Lung (tissue), 11 donors: ENCODE measurements at regions not wholly inside any gene's neighbourhood (a gene's known extent, or its start where the extent isn't known, plus 50 kb on each side); places are given as distances from the start of the nearest gene placed in this dataset.

Source experiments
- ATAC-seq: fragments of 200-7000 bp; cut with Tn5 transposase; one replicate; pipeline ENCODE4 v1.9.1; 2020; ENCODE audit warnings: moderate number of reproducible peaks; ENCODE audit not compliant: insufficient read depth, low FRiP score
- DNase-seq, 3 donors: peaks; one replicate each; pipeline ENCODE4 v3.0.0-alpha.2; 2013 to 2017
- H3K27ac ChIP-seq, 2 donors: one replicate each; pipeline ENCODE4 v1.5.1; 2013; ENCODE audit warnings: mild to moderate bottlenecking in 2 of 2, moderate library complexity in 2 of 2, control low read depth in 1 of 2, inconsistent platforms in 1 of 2, low read depth in 1 of 2, low read length in 1 of 2
- H3K27me3 ChIP-seq, 3 donors: one replicate each; pipeline ENCODE4 v1.5.1; 2013; ENCODE audit warnings: low read length in 2 of 3; ENCODE audit not compliant: control insufficient read depth in 3 of 3, insufficient read depth in 3 of 3
- H3K36me3 ChIP-seq, 4 donors: one replicate each; pipeline ENCODE4 v1.5.1; 2013; ENCODE audit warnings: low read length in 4 of 4, mild to moderate bottlenecking in 1 of 4, moderate library complexity in 1 of 4; ENCODE audit not compliant: control insufficient read depth in 4 of 4, insufficient read depth in 4 of 4
- H3K4me1 ChIP-seq, 5 donors: one replicate each; pipeline ENCODE4 v1.5.1; 2013; ENCODE audit warnings: low read length in 5 of 5, mild to moderate bottlenecking in 2 of 5, moderate library complexity in 1 of 5; ENCODE audit not compliant: control insufficient read depth in 5 of 5, insufficient read depth in 5 of 5
- H3K4me3 ChIP-seq: one replicate; pipeline ENCODE4 v1.5.1; 2013; ENCODE audit warnings: mild to moderate bottlenecking, control low read depth, moderate library complexity
- H3K9ac ChIP-seq, 2 donors: one replicate each; pipeline ENCODE4 v1.5.1; 2013; ENCODE audit warnings: low read length in 2 of 2, control low read depth in 1 of 2; ENCODE audit not compliant: insufficient read depth in 1 of 2
- H3K9me3 ChIP-seq, 4 donors: one replicate each; pipeline ENCODE4 v1.5.1; 2013; ENCODE audit warnings: low read length in 3 of 4, mild to moderate bottlenecking in 1 of 4, moderate library complexity in 1 of 4; ENCODE audit not compliant: control insufficient read depth in 4 of 4, insufficient read depth in 3 of 4
- CTCF ChIP-seq: IDR thresholded peaks from 2 replicates; pipeline ENCODE4 v1.5.1; 2012; ENCODE audit warnings: mild to moderate bottlenecking; ENCODE audit errors: control extremely low read depth, extremely low read depth
- WGBS, 2 donors: extraction: QIAGEN DNeasy Blood & Tissue Kit; methylation state at CpG; one replicate each; pipeline ENCODE4 v1.1.7; 2013; 5-methylcytosine and 5-hydroxymethylcytosine counted together
- donor health status: control.
- donor health status: control.
- donor health status: Bipolar disorder and iron deficiency.
- donor health status: healthy.
- donor health status: DM: yes; HTN: yes; CAD: no.

- 20 to 26% methylated on average over 2 of the region's 2 CpGs for WGBS, 2 donors
- ATAC-seq, result no peak
Observed at GRCh38 chr11:92137747-92138146, 86.9 kb upstream of the FAT3 start.

GRCh38 chr11:92136797-92137196 lies 87.8 kb upstream of the FAT3 start:
- no peaks in the 10 kb centered on the region for H3K36me3 ChIP-seq
- 72 to 81% methylated on average over 2 of the region's 2 CpGs for WGBS, 2 donors
- H3K9me3 ChIP-seq, result peaks cover 0 to 2% (median 0%) of the 10 kb centered on the region in 4 donors
- TF ChIP-seq CTCF, result no peak
- no peaks in the 10 kb centered on the region for H3K27me3 ChIP-seq
- H3K27ac ChIP-seq, result no peak overlapping the region
- no peak overlapping the region for H3K9ac ChIP-seq
- DNase-seq (peak in 1 of 3 donors; percentile 18), ATAC-seq (no peak)
- H3K4me3 ChIP-seq, result no peak overlapping the region
- peaks cover 0 to 31% (median 8%) of the 10 kb centered on the region in 5 donors for H3K4me1 ChIP-seq

More at GRCh38 chr11:92137747-92138146, 86.9 kb upstream of the FAT3 start:
- Histone ChIP-seq H3K9me3 (peaks cover 0 to 2% (median 0%) of the 10 kb centered on the region in 4 donors), H3K9ac (no peak overlapping the region), H3K36me3 (no peaks in the 10 kb centered on the region), H3K4me3 (no peak overlapping the region), H3K4me1 (peaks cover 0 to 31% (median 8%) of the 10 kb centered on the region in 5 donors), H3K27me3 (no peaks in the 10 kb centered on the region), H3K27ac (no peak overlapping the region)
- no peak for TF ChIP-seq CTCF
- DNase-seq, result peak in 1 of 3 donors; percentile 66

GRCh38 chr11:92131289-92131865 lies 93.2 kb upstream of the FAT3 start:
- DNase-seq, result no peak
- H3K36me3 ChIP-seq, result no peaks in the 10 kb centered on the region
- ATAC-seq, result no peak
- TF ChIP-seq CTCF, result no peak
- 60 to 90% methylated on average over 4 of the region's 4 CpGs for WGBS, 2 donors
- H3K4me3 ChIP-seq, result no peak overlapping the region
- H3K27ac ChIP-seq, result no peak overlapping the region
- no peaks in the 10 kb centered on the region for H3K27me3 ChIP-seq
- H3K9me3 ChIP-seq, result peaks cover 0 to 2% (median 0%) of the 10 kb centered on the region in 4 donors
- no peak overlapping the region for H3K9ac ChIP-seq
- H3K4me1 ChIP-seq, result peaks cover 0 to 8% (median 0%) of the 10 kb centered on the region in 5 donors

GRCh38 chr11:92130421-92130831 lies 94.2 kb upstream of the FAT3 start:
- H3K27ac ChIP-seq, result no peak overlapping the region
- H3K9ac ChIP-seq, result no peak overlapping the region
- no peaks in the 10 kb centered on the region for H3K36me3 ChIP-seq
- DNase-seq (peak in 1 of 3 donors; percentile 33), ATAC-seq (no peak)
- no peak overlapping the region for H3K4me3 ChIP-seq
- TF ChIP-seq CTCF, result no peak
- 38 to 54% methylated on average over 2 of the region's 2 CpGs for WGBS, 2 donors
- H3K27me3 ChIP-seq, result no peaks in the 10 kb centered on the region
- no peaks in the 10 kb centered on the region for H3K9me3 ChIP-seq
- peaks cover 0 to 7% (median 0%) of the 10 kb centered on the region in 5 donors for H3K4me1 ChIP-seq
